D721Med (cell line): ENCODE measurements at regions not wholly inside any gene's neighbourhood (a gene's known extent, or its start where the extent isn't known, plus 50 kb on each side); places are given as distances from the start of the nearest gene placed in this dataset.

ENCODE experiments used
- DNase-seq: peaks from one replicate; pipeline ENCODE4 v3.0.0; 2011; ENCODE audit warnings: low spot score; ENCODE audit not compliant: insufficient read length
- FAIRE-seq: peaks from 2 replicates; lab custom pipeline; 2011; peaks lifted over from hg19 to GRCh38; lab: Jason Lieb, UNC
- CTCF ChIP-seq: IDR thresholded peaks from 2 replicates; pipeline ENCODE4 v1.5.1; 2012; ENCODE audit warnings: mild to moderate bottlenecking, control low read depth; ENCODE audit not compliant: insufficient read depth; ENCODE audit errors: missing control alignments

- TF ChIP-seq CTCF, result no peak
- no peak for DNase-seq
- no peak for FAIRE-seq
These were observed 426.0 kb downstream of the PCDH18 start for GRCh38 chr4:137106287-137106686.

GRCh38 chr4:137090951-137091350 is 441.3 kb downstream of the PCDH18 start:
- DNase-seq, result no peak
- no peak for FAIRE-seq
- TF ChIP-seq CTCF, result no peak

GRCh38 chr4:137083571-137084135 is 448.6 kb downstream of the PCDH18 start:
- FAIRE-seq (no peak), DNase-seq (no peak)
- TF ChIP-seq CTCF, result no peak

GRCh38 chr4:137082061-137082460 is 450.2 kb downstream of the PCDH18 start:
- no peak for TF ChIP-seq CTCF
- FAIRE-seq (no peak), DNase-seq (no peak)

GRCh38 chr4:137076908-137077307 is 455.4 kb downstream of the PCDH18 start:
- FAIRE-seq, result no peak
- DNase-seq, result no peak
- TF ChIP-seq CTCF, result no peak

GRCh38 chr4:137075586-137075985 is 456.7 kb downstream of the PCDH18 start:
- no peak for DNase-seq
- TF ChIP-seq CTCF, result no peak
- FAIRE-seq, result no peak

- DNase-seq, result no peak
- TF ChIP-seq CTCF, result no peak
- no peak for FAIRE-seq
These were observed 461.7 kb downstream of the PCDH18 start for GRCh38 chr4:137070614-137071013.
